Naive thymus-derived CD4-positive, alpha-beta T cell (primary cell): ENCODE measurements at regions not wholly inside any gene's neighbourhood (a gene's known extent, or its start where the extent isn't known, plus 50 kb on each side); places are given as distances from the start of the nearest gene placed in this dataset.

Source experiments
- ATAC-seq: fragments of 150-1000 bp; cut with Tn5 transposase; 2 replicates; pipeline ENCODE4 v1.10.0; 2021; ENCODE audit warnings: mild to moderate bottlenecking, moderate library complexity
- CTCF ChIA-PET: fragments of 350-600 bp; sonication (Branson Sonifier 250); formaldehyde crosslinking; loops from one replicate; lab custom pipeline; 2021; ENCODE audit warnings: antibody characterized with exemption; lab: Charles Lee
- POLR2A ChIA-PET: fragments of 350-600 bp; sonication (Branson Sonifier 250); formaldehyde crosslinking; loops from one replicate; lab custom pipeline; 2021; ENCODE audit warnings: antibody characterized with exemption, inconsistent platforms; lab: Charles Lee
- DNase-seq, 9 donors: peaks; one replicate each; pipeline versions ENCODE4 v3.0.0 to v3.0.0-alpha.2; 2020 to 2022; ENCODE audit warnings: mixed read lengths in 1 of 9
- H3K27ac ChIP-seq: one replicate; pipeline ENCODE4 v1.7.0; 2013; ENCODE audit warnings: mild to moderate bottlenecking, low read depth, low read length, moderate library complexity
- H3K27me3 ChIP-seq, 2 donors: one replicate each; pipeline ENCODE4 v1.7.0; 2013; ENCODE audit warnings: low read length in 2 of 2, mild to moderate bottlenecking in 2 of 2, moderate library complexity in 2 of 2; ENCODE audit not compliant: control insufficient read depth in 2 of 2, insufficient read depth in 2 of 2
- H3K36me3 ChIP-seq, 3 experiments: 1 replicate in 2 of 3; 2 replicates in 1 of 3; pipeline ENCODE4 v1.7.0; 2013; ENCODE audit warnings: low read length in 3 of 3, mild to moderate bottlenecking in 3 of 3, moderate library complexity in 1 of 3; ENCODE audit not compliant: insufficient read depth in 3 of 3, control insufficient read depth in 2 of 3
- H3K4me1 ChIP-seq, 2 donors: one replicate each; pipeline ENCODE4 v1.7.0; 2013; ENCODE audit warnings: low read length in 2 of 2, mild to moderate bottlenecking in 2 of 2, moderate library complexity in 1 of 2; ENCODE audit not compliant: control insufficient read depth in 2 of 2, insufficient read depth in 2 of 2
- H3K4me3 ChIP-seq: 2 replicates; pipeline ENCODE4 v1.7.0; 2013; ENCODE audit warnings: mild to moderate bottlenecking, low read length
- H3K9me3 ChIP-seq, 3 experiments: 1 replicate in 2 of 3; 2 replicates in 1 of 3; pipeline ENCODE4 v1.7.0; 2013; ENCODE audit warnings: low read length in 3 of 3; ENCODE audit not compliant: control insufficient read depth in 2 of 3
- H3K27ac Mint-ChIP-seq, 9 donors: one replicate each; pipeline ENCODE4 v1.8.0; 2020 to 2022; ENCODE audit warnings: mixed read lengths in 9 of 9, mild to moderate bottlenecking in 8 of 9, moderate library complexity in 5 of 9, inconsistent platforms in 2 of 9
- H3K27me3 Mint-ChIP-seq, 5 donors: one replicate each; pipeline ENCODE4 v1.8.0; 2021 to 2022; ENCODE audit warnings: mixed read lengths in 5 of 5, mild to moderate bottlenecking in 1 of 5
- H3K36me3 Mint-ChIP-seq, 5 donors: one replicate each; pipeline ENCODE4 v1.8.0; 2020 to 2022; ENCODE audit warnings: mixed read lengths in 5 of 5, mild to moderate bottlenecking in 3 of 5, inconsistent platforms in 1 of 5
- H3K4me1 Mint-ChIP-seq, 7 donors: one replicate each; pipeline ENCODE4 v1.8.0; 2020 to 2022; ENCODE audit warnings: mixed read lengths in 7 of 7, mild to moderate bottlenecking in 3 of 7, inconsistent platforms in 1 of 7
- H3K4me3 Mint-ChIP-seq, 10 donors: one replicate each; pipeline ENCODE4 v1.8.0; 2020 to 2022; ENCODE audit warnings: mild to moderate bottlenecking in 10 of 10, mixed read lengths in 10 of 10, moderate library complexity in 6 of 10, inconsistent platforms in 2 of 10
- H3K9me3 Mint-ChIP-seq, 11 donors: one replicate each; pipeline ENCODE4 v1.8.0; 2020 to 2022; ENCODE audit warnings: mixed read lengths in 11 of 11, mild to moderate bottlenecking in 4 of 11, inconsistent platforms in 1 of 11, moderate library complexity in 1 of 11
- intact Hi-C, 2 donors: fragments of 100-400 bp; cut with micrococcal nuclease; formaldehyde crosslinking; loops; one replicate each; pipeline ENCODE4 v1.15.1; 2023

GRCh38 chr1:199290186-199290585 lies 651.3 kb downstream of the PTPRC start:
- Mint-ChIP-seq H3K27me3 (peaks cover 0 to 14% (median 12%) of the 10 kb centered on the region in 5 donors), H3K27ac (no peak overlapping the region), H3K36me3 (no peaks in the 10 kb centered on the region), H3K4me1 (no peaks in the 10 kb centered on the region), H3K9me3 (peaks cover 0 to 1% (median 0%) of the 10 kb centered on the region in 11 donors), H3K4me3 (no peak overlapping the region)
- no peaks in the 10 kb centered on the region for H3K4me1 ChIP-seq
- H3K27me3 ChIP-seq: no peaks in the 10 kb centered on the region
- no peaks in the 10 kb centered on the region for H3K9me3 ChIP-seq
- ChIA-PET POLR2A (no interaction called here), CTCF (no interaction called here)
- intact Hi-C loops: no loop called here
- DNase-seq (no peak), ATAC-seq (no peak)
- H3K27ac ChIP-seq: no peak overlapping the region
- no peaks in the 10 kb centered on the region for H3K36me3 ChIP-seq
- H3K4me3 ChIP-seq: no peak overlapping the region

- ATAC-seq: no peak
- Histone ChIP-seq H3K36me3 (no peaks in the 10 kb centered on the region), H3K4me3 (no peak overlapping the region), H3K4me1 (no peaks in the 10 kb centered on the region), H3K27ac (no peak overlapping the region), H3K9me3 (no peaks in the 10 kb centered on the region), H3K27me3 (no peaks in the 10 kb centered on the region)
- POLR2A ChIA-PET: no interaction called here
- CTCF ChIA-PET: no interaction called here
- DNase-seq: no peak
- Mint-ChIP-seq H3K27me3 (peaks cover 0 to 20% (median 13%) of the 10 kb centered on the region in 5 donors), H3K4me1 (no peaks in the 10 kb centered on the region), H3K4me3 (no peak overlapping the region), H3K27ac (no peak overlapping the region), H3K9me3 (no peaks in the 10 kb centered on the region), H3K36me3 (no peaks in the 10 kb centered on the region)
- intact Hi-C loops: no loop called here
These were observed 652.3 kb downstream of the PTPRC start for GRCh38 chr1:199291022-199291740.

DNA sequence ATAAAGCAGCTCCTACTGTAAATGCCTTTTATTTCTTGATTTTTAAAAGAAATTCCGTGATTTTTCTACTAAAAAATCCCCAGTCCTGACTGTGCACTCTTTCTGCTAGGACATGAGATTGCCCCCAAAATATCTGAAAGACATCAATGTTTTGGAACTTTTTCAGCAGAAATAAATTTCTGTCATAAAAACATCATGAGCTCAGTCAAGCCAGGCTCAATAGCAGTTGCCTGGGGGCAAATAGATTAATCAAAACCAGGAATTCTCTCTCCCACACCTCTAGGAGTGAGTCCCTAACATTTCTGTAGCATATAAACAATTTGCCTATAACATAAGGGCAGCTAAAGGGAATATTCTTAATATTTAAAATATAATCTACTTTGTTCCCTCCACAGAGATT lies 654.1 kb downstream of the PTPRC start:
- ChIA-PET POLR2A (no interaction called here), CTCF (no interaction called here)
- no peaks in the 10 kb centered on the region for H3K4me1 ChIP-seq

GRCh38 chr1:199295107-199295506 lies 656.3 kb downstream of the PTPRC start:
- POLR2A ChIA-PET: no interaction called here
- H3K27ac Mint-ChIP-seq: no peak overlapping the region
- H3K36me3 Mint-ChIP-seq: no peaks in the 10 kb centered on the region
- Histone ChIP-seq H3K36me3 (no peaks in the 10 kb centered on the region), H3K4me3 (no peak overlapping the region), H3K27ac (no peak overlapping the region), H3K4me1 (no peaks in the 10 kb centered on the region), H3K9me3 (no peaks in the 10 kb centered on the region), H3K27me3 (no peaks in the 10 kb centered on the region)
- H3K9me3 Mint-ChIP-seq: no peaks in the 10 kb centered on the region
- peaks cover 0 to 24% (median 19%) of the 10 kb centered on the region in 5 donors for H3K27me3 Mint-ChIP-seq
- no peaks in the 10 kb centered on the region for H3K4me1 Mint-ChIP-seq
- intact Hi-C loops: no loop called here
- ATAC-seq (no peak), DNase-seq (no peak)
- CTCF ChIA-PET: no interaction called here
- no peak overlapping the region for H3K4me3 Mint-ChIP-seq

More for the DNA sequence above, 654.1 kb downstream of the PTPRC start:
- intact Hi-C loops: no loop called here
- Histone ChIP-seq H3K27me3 (no peaks in the 10 kb centered on the region), H3K9me3 (no peaks in the 10 kb centered on the region), H3K27ac (no peak overlapping the region), H3K36me3 (no peaks in the 10 kb centered on the region), H3K4me3 (no peak overlapping the region)
- no peaks in the 10 kb centered on the region for H3K9me3 Mint-ChIP-seq
- no peak for ATAC-seq
- H3K4me3 Mint-ChIP-seq: no peak overlapping the region
- no peaks in the 10 kb centered on the region for H3K36me3 Mint-ChIP-seq
- H3K27me3 Mint-ChIP-seq: peaks cover 0 to 21% (median 14%) of the 10 kb centered on the region in 5 donors
- no peak for DNase-seq
- H3K27ac Mint-ChIP-seq: no peak overlapping the region
- H3K4me1 Mint-ChIP-seq: no peaks in the 10 kb centered on the region

DNA sequence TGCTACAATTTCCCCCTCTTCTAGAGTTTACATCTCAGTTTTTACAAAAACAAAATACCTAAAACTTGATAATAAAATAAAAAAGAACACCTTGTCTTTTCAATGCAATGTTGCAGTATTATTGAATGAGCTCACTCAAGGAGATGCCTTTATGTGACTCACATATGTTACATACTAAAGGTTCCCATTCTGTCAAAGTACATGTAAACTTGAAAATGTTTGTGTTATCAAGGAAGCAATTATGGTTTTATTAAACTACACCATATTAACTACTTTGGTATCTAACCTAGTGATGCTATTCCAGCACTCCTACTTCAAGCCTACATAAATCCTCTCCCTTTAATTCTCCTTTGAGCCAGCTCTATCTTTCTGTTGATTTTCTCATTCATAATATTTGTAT lies 658.3 kb downstream of the PTPRC start:
- Mint-ChIP-seq H3K9me3 (no peaks in the 10 kb centered on the region), H3K27ac (no peak overlapping the region), H3K36me3 (no peaks in the 10 kb centered on the region), H3K4me3 (no peak overlapping the region), H3K27me3 (peaks cover 0 to 24% (median 19%) of the 10 kb centered on the region in 5 donors), H3K4me1 (no peaks in the 10 kb centered on the region)
- ATAC-seq (no peak), DNase-seq (no peak)
- no peaks in the 10 kb centered on the region for H3K4me1 ChIP-seq
- H3K27ac ChIP-seq: no peak overlapping the region
- intact Hi-C loops: no loop called here
- ChIA-PET POLR2A (no interaction called here), CTCF (no interaction called here)
- H3K9me3 ChIP-seq: no peaks in the 10 kb centered on the region
- no peaks in the 10 kb centered on the region for H3K36me3 ChIP-seq
- no peak overlapping the region for H3K4me3 ChIP-seq
- H3K27me3 ChIP-seq: no peaks in the 10 kb centered on the region

DNA sequence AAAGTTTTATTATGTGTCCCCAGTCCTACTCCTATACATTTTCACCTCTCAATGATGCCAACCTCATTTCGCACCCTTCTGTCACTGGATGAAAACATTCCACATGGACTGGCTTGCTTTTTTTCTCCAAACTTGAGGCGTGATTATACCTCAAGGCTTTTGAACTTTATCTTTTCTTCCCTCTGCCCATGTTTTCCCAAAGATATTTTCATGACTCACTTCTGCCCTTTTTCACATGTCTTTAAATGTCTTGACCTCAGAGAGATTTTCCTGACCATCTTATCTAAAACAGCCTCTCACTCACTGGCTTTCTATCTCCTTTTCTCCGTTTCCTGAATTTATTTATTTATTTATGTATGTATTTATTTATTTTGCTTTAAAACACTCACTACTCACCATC lies 659.0 kb downstream of the PTPRC start:
- Histone ChIP-seq H3K4me3 (no peak overlapping the region), H3K27ac (no peak overlapping the region), H3K36me3 (no peaks in the 10 kb centered on the region), H3K27me3 (no peaks in the 10 kb centered on the region), H3K4me1 (no peaks in the 10 kb centered on the region), H3K9me3 (no peaks in the 10 kb centered on the region)
- Mint-ChIP-seq H3K4me1 (no peaks in the 10 kb centered on the region), H3K4me3 (no peak overlapping the region), H3K36me3 (no peaks in the 10 kb centered on the region), H3K9me3 (no peaks in the 10 kb centered on the region), H3K27me3 (peaks cover 0 to 24% (median 19%) of the 10 kb centered on the region in 5 donors), H3K27ac (no peak overlapping the region)
- ChIA-PET POLR2A (no interaction called here), CTCF (no interaction called here)
- ATAC-seq (no peak), DNase-seq (no peak)
- intact Hi-C loops: no loop called here

DNA sequence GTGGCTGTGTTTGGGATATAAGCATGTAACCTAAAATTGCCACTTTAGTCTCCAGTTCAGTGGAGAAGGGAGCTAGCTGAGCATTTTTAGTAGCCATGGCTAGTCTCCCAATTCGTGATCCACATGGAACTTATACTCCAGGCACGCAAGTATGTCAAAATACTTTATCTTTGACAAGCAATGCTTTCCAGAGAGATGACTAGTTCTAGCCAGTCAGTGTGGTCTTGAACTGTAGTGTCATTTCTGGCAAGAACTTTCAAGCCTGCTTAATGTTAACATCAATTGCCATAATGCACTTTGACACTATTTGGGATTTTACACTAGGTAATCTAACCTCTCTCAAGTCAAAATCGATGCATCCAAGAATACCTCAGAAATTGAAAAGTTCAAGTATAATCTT lies 660.0 kb downstream of the PTPRC start:
- Histone ChIP-seq H3K36me3 (no peaks in the 10 kb centered on the region), H3K9me3 (no peaks in the 10 kb centered on the region), H3K4me1 (no peaks in the 10 kb centered on the region), H3K4me3 (no peak overlapping the region), H3K27ac (no peak overlapping the region), H3K27me3 (no peaks in the 10 kb centered on the region)
- Mint-ChIP-seq H3K27me3 (peaks cover 3 to 22% (median 15%) of the 10 kb centered on the region in 5 donors), H3K36me3 (no peaks in the 10 kb centered on the region), H3K27ac (no peak overlapping the region), H3K4me1 (no peaks in the 10 kb centered on the region), H3K9me3 (peaks cover 0 to 2% (median 0%) of the 10 kb centered on the region in 11 donors), H3K4me3 (no peak overlapping the region)
- ATAC-seq (no peak), DNase-seq (no peak)
- intact Hi-C loops: no loop called here
- CTCF ChIA-PET: no interaction called here
- POLR2A ChIA-PET: no interaction called here
